GM21360 (cell line): ENCODE measurements at regions not wholly inside any gene's neighbourhood (a gene's known extent, or its start where the extent isn't known, plus 50 kb on each side); places are given as distances from the start of the nearest gene placed in this dataset.
"Not testable (repeated sequence)": the region's sequence is repeated elsewhere in the genome, so short reads cannot be mapped to it uniquely, and the experiment has no call there.

ENCODE experiments used
- ATAC-seq: cut with Tn5 transposase; IDR thresholded peaks from one replicate; pipeline ENCODE4 v1.9.1; 2021; ENCODE audit warnings: mild to moderate bottlenecking, moderate library complexity; ENCODE audit not compliant: unreplicated experiment

DNA sequence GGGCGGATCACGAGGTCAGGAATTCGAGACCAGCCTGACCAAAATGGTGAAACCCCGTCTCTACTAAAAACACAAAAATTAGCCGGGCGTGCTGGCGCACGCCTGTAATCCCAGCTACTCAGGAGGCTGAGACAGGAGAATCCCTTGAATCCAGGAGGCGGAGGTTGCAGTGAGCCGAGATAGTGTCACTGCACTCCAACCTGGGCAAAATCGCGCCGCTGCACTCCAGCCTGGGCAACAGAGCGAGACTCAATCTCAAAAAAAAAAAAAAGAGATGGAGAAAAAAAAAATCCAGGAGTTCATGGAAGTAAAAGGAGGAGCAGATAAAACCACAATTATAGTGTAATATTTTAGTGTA, 76.3 kb upstream of the ZNF184 start:
- not testable (repeated sequence) for ATAC-seq

DNA sequence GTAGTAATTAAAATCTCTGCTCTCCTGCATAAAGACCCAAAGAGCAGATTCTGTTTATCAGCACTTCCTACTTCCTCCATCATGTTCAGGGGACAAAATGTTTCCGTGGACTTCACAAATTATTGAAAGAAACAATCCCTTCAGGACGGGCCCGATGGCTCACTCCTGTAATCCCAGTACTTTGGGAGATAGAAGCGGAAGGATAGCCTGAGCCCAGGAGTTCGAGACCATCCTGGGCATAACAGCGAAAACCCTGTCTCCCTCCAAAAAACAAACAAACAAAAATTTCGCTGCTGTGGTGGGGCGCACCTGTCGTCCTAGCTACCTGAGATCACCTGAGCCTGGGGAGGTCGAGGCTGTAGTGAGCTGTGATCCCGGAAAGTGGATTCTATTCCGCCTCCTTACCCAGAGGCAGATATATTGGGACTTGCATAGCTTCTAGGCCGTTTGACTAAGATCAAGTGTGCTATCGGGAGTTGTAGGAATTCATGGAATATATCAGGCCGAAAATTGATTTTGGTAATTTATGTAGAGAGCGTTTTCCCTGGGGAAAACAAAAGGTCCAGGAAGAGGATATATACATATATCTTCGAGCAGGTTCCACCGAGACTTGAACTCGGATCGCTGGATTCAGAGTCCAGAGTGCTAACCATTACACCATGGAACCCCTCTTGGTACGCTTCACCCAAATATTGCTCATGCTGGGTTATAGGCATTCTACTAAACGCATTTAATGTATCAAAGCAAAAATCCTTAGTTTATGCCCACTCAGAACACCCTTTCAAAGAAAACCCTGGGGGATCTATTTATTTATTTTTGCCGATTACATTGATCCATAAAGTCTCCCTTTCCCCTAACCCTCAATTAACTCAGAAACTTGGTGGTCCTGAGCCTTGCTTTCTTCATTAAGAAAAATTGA, 74.5 kb upstream of the ZNF184 start:
- ATAC-seq: no peak

GRCh38 chr6:27546522-27546921, 73.6 kb upstream of the ZNF184 start:
- ATAC-seq: no peak

- ATAC-seq: peak; percentile 42
These were observed 72.6 kb upstream of the ZNF184 start for GRCh38 chr6:27545271-27546046.

GRCh38 chr6:27544612-27545260, 71.8 kb upstream of the ZNF184 start:
- ATAC-seq: no peak

- ATAC-seq: not testable (repeated sequence)
These were observed 71.2 kb upstream of the ZNF184 start for GRCh38 chr6:27544135-27544534.

DNA sequence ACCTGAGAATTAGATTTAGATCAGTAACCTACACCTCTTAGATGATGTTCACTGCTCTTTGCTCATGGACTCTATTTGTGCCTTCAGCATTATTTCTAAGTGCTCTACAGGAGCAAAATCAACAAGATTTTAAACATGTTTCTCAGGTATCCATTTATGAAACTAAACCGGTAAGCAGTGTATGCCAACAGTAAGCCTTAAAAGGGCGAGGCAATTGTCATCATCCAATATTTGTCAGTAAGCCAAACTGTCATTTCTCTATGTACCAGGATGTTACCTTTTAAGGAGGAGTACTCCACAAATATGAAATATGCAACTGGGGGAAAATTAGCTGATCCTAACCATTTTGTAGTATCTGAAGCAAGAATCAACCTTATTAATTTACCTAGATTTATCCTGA, 69.6 kb upstream of the ZNF184 start:
- no peak for ATAC-seq

GRCh38 chr6:27541933-27542297, 69.0 kb upstream of the ZNF184 start:
- ATAC-seq: no peak

DNA sequence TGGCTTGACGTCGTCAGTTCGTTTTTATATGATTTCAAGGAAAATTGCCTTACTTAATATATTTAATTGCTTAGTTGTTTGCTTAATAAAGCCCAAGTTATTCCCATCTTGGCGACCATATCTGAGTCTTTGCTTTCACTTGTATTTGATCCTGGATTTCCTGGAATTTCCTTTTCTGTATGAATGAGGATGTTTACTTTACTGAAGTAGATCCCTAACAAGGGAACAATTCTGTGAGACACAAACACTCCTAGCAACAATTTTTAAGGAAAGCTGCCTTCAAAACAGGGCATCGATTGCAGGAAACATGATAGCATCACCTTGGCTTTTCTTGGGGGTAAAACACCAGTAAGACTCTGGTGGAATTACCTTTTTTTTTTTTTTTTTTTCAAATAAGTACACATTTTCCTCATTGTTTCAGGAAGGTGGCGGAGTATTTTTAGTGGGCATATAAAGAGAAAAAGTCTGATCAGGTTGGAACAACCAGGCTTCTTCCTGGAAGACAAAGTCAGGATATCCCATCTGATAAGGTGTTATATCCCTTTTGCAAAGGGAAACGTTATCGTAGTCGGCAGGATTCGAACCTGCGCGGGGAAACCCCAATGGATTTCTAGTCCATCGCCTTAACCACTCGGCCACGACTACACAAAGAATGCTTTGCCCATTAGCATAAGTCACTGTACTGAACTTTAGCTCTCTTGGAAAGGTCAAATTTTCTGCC, 68.5 kb upstream of the ZNF184 start:
- ATAC-seq: no peak

GRCh38 chr6:27539551-27539950, 66.6 kb upstream of the ZNF184 start:
- ATAC-seq: no peak

DNA sequence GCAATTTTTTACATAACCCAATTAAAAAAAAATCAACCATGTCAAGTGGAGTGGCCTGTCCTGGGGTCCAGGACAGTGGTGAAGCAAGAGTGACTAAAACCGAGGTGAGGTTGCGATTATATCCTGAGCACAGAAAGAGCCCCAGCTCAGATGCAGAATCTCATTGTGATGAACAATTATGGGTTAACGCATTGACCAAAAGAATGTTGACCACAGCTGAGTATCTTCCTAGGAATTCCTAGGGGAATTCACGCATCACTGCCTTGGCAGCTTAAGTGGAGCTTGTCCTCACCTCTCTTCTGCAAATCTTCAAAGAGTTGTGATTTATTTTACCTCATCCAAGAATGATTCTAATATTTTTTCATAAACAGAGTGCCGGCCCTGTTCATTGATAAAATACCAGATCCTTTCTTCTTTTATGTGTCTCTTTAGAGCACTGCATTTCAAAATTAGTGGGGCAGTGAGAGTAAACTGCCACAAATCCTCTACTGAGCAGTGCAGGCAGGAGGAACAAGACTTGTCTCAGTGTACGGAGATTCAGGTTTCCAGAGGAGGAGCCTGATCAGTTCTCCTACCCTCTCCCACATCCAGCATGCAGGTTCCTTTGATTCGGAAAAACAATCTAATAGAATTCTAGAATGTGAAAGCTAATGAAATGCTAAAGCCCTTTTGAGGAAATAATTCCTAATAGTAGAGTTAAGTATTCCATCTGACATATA, 60.1 kb upstream of the ZNF184 start:
- no peak for ATAC-seq

- ATAC-seq: no peak
These were observed 59.0 kb upstream of the ZNF184 start for GRCh38 chr6:27531772-27532459.

DNA sequence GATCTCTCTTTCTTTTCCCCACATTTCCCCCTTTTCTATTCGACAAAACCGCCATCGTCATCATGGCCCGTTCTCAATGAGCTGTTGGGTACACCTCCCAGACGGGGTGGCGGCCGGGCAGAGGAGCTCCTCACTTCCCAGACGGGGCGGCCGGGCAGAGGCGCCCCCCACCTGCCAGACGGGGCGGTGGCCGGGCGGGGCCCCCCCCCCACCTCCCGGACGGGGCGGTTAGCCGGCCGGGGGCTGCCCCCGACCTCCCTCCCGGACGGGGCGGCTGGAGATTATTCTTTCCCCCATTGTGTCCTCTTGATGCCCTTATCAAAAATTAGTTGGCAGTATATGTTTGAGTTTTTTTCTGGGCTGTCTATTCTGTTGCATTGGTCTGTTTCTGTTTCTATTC, 56.9 kb upstream of the ZNF184 start:
- not testable (repeated sequence) for ATAC-seq

DNA sequence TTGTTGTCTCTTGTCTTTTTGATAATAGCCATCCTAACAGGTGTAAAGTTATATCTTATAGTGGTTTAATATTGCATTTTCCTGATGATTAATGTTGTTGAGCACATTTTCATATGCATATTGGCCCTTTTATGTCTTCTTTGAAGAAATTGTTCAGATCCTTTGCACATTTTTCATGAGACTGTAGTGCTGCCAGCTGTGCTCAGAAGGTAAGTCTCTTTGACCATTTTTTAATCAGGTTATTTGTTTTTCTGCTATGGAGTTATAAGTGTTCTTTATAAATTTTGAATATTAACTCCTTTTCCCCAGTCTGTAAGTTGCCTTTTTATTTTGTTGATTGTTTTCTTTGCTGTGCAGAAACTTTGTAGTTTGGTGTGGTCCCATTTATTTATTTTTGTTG, 55.8 kb upstream of the ZNF184 start:
- ATAC-seq: no peak
